ENCODE measurements at regions not wholly inside any gene's neighbourhood (a gene's known extent, or its start where the extent isn't known, plus 50 kb on each side); places are given as distances from the start of the nearest gene placed in this dataset.

DNA sequence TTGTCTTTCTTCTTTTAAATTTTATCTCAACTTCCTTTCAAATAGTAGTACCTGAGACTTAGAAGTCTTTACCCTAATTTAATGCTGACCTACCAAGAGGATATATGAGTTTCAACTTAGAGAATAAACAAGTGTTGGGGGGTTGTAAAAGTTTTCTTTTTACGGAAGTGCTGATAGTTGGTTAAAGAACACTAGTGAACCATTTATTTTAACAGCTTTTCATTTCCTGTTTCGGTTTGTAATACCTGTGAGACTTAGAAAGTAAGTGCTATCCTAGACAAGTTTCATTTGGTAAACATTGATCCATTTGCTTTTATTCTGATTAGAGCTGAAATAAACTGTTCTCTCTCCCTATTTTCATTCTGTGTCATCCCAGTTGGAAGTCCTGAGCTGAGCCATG lies 683.1 kb upstream of the SORCS1 start:
- Histone ChIP-seq H3K27ac (ENCODE audit: low read depth in 1 of 2, low read length in 1 of 2) (no peak overlapping the region), H3K4me3 (ENCODE audit: low read length in 2 of 2) (no peak overlapping the region), H3K27me3 (ENCODE audit: control insufficient read depth in 2 of 2, insufficient read depth in 1 of 2, low read length in 1 of 2) (no peaks in the 10 kb centered on the region), H3K4me1 (ENCODE audit: control insufficient read depth in 2 of 2, insufficient read depth in 2 of 2, low read length in 2 of 2) (no peaks in the 10 kb centered on the region), H3K36me3 (ENCODE audit: control insufficient read depth in 2 of 2, insufficient read depth in 2 of 2, low read length in 1 of 2) (no peaks in the 10 kb centered on the region), H3K9me3 (ENCODE audit: control insufficient read depth in 2 of 2, insufficient read depth in 1 of 2, low read length in 1 of 2) (no peaks in the 10 kb centered on the region)
- no peak for DNase-seq (ENCODE audit: low read depth in 6 of 9, low spot score in 9 of 9)
- 85% methylated on average over 2 of the region's 2 CpGs for WGBS

DNA sequence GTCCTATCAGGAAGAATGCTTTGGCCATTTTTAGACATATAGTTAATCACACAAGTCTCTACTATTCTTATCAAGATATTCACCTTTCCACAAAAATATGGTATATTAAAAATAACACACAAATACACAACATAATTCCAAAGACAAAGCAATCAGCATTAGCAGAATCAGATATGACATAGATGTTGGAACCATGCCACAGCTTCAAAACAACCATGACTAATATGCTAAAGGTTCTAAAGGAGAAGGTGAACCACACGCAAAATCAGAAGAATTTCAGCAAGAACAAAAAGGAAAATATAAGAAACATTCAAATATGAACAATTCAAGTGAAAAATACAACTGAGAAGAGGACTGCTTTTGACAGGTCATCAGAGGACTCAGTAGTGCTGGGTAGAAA lies 670.2 kb upstream of the SORCS1 start:
- no peak overlapping the region for H3K4me3 ChIP-seq (ENCODE audit: low read length in 2 of 2)
- no peaks in the 10 kb centered on the region for H3K4me1 ChIP-seq (ENCODE audit: control insufficient read depth in 2 of 2, insufficient read depth in 2 of 2, low read length in 2 of 2)
- 90% methylated on average over 1 of the region's 1 CpG for WGBS
- no peaks in the 10 kb centered on the region for H3K9me3 ChIP-seq (ENCODE audit: control insufficient read depth in 2 of 2, insufficient read depth in 1 of 2, low read length in 1 of 2)
- no peak overlapping the region for H3K27ac ChIP-seq (ENCODE audit: low read depth in 1 of 2, low read length in 1 of 2)
- no peaks in the 10 kb centered on the region for H3K27me3 ChIP-seq (ENCODE audit: control insufficient read depth in 2 of 2, insufficient read depth in 1 of 2, low read length in 1 of 2)
- DNase-seq (ENCODE audit: low read depth in 6 of 9, low spot score in 9 of 9) = no peak
- no peaks in the 10 kb centered on the region for H3K36me3 ChIP-seq (ENCODE audit: control insufficient read depth in 2 of 2, insufficient read depth in 2 of 2, low read length in 1 of 2)

DNA sequence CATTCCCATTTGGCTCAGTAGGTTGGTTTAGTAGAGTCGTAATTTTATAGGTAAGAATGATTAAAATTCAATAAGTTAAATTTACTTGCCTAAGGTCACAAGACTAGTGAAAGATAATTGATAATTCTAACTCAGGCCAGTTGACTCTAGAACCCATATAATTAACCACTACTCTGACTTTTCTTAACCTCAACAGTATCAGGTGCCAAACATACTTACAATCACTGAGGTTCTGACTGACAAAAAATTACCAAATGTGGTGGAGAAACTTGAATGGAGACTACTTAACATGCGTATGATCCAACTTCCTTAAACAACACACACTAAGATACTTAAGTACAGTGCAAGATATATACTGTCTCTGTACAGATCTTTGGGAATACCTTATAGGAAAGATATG lies 667.3 kb upstream of the SORCS1 start:
- no peaks in the 10 kb centered on the region for H3K9me3 ChIP-seq (ENCODE audit: control insufficient read depth in 2 of 2, insufficient read depth in 1 of 2, low read length in 1 of 2)
- 98% methylated on average over 2 of the region's 2 CpGs for WGBS
- no peak for DNase-seq (ENCODE audit: low read depth in 6 of 9, low spot score in 9 of 9)
- no peaks in the 10 kb centered on the region for H3K4me1 ChIP-seq (ENCODE audit: control insufficient read depth in 2 of 2, insufficient read depth in 2 of 2, low read length in 2 of 2)
- no peaks in the 10 kb centered on the region for H3K27me3 ChIP-seq (ENCODE audit: control insufficient read depth in 2 of 2, insufficient read depth in 1 of 2, low read length in 1 of 2)
- no peaks in the 10 kb centered on the region for H3K36me3 ChIP-seq (ENCODE audit: control insufficient read depth in 2 of 2, insufficient read depth in 2 of 2, low read length in 1 of 2)
- H3K4me3 ChIP-seq (ENCODE audit: low read length in 2 of 2) = no peak overlapping the region
- no peak overlapping the region for H3K27ac ChIP-seq (ENCODE audit: low read depth in 1 of 2, low read length in 1 of 2)

DNA sequence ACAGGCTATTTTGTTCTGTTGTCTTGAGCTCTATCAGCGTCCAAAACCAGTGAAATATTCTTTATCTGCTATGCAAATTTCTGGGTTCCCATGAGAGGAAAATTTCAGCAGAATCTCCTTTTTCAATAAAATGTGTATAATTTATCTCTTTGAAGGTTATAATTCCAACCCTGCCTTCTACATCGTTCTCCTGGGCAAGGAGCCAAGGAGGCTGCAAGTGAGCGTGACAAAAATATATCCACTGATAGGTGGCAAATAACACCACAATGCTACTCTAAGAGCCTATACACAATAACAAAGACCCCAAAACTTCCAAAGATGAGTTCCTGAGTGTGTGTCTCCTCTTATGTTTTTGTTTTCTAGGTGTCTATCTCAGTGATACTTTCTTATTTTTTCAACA lies 664.7 kb upstream of the SORCS1 start:
- Histone ChIP-seq H3K27me3 (ENCODE audit: control insufficient read depth in 2 of 2, insufficient read depth in 1 of 2, low read length in 1 of 2) (no peaks in the 10 kb centered on the region), H3K36me3 (ENCODE audit: control insufficient read depth in 2 of 2, insufficient read depth in 2 of 2, low read length in 1 of 2) (no peaks in the 10 kb centered on the region), H3K4me1 (ENCODE audit: control insufficient read depth in 2 of 2, insufficient read depth in 2 of 2, low read length in 2 of 2) (no peaks in the 10 kb centered on the region), H3K9me3 (ENCODE audit: control insufficient read depth in 2 of 2, insufficient read depth in 1 of 2, low read length in 1 of 2) (no peaks in the 10 kb centered on the region), H3K27ac (ENCODE audit: low read depth in 1 of 2, low read length in 1 of 2) (no peak overlapping the region), H3K4me3 (ENCODE audit: low read length in 2 of 2) (no peak overlapping the region)
- WGBS = 86% methylated on average over 3 of the region's 3 CpGs
- DNase-seq (ENCODE audit: low read depth in 6 of 9, low spot score in 9 of 9) = no peak

DNA sequence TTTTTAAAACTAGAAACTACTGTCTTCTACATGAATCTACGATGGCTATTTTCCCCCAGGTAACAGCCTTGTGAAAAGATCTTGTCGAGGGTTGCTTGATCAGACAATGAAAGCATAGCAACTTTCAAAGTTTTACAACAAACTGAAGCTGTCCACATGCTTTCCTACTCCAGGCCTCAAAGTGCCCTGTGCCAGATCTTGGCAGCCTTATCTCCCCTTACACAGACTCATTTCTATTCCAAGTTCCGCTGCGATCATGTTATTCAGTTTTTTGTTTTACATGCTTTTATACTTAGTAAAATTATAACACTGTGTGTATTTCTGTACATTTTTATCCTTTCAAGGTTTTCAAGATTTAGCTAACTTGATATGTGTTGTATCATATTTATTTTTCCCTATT lies 661.7 kb upstream of the SORCS1 start:
- WGBS = 94% methylated on average over 4 of the region's 4 CpGs
- Histone ChIP-seq H3K27ac (ENCODE audit: low read depth in 1 of 2, low read length in 1 of 2) (no peak overlapping the region), H3K9me3 (ENCODE audit: control insufficient read depth in 2 of 2, insufficient read depth in 1 of 2, low read length in 1 of 2) (no peaks in the 10 kb centered on the region), H3K4me3 (ENCODE audit: low read length in 2 of 2) (no peak overlapping the region), H3K27me3 (ENCODE audit: control insufficient read depth in 2 of 2, insufficient read depth in 1 of 2, low read length in 1 of 2) (no peaks in the 10 kb centered on the region), H3K36me3 (ENCODE audit: control insufficient read depth in 2 of 2, insufficient read depth in 2 of 2, low read length in 1 of 2) (no peaks in the 10 kb centered on the region), H3K4me1 (ENCODE audit: control insufficient read depth in 2 of 2, insufficient read depth in 2 of 2, low read length in 2 of 2) (no peaks in the 10 kb centered on the region)
- no peak for DNase-seq (ENCODE audit: low read depth in 6 of 9, low spot score in 9 of 9)

DNA sequence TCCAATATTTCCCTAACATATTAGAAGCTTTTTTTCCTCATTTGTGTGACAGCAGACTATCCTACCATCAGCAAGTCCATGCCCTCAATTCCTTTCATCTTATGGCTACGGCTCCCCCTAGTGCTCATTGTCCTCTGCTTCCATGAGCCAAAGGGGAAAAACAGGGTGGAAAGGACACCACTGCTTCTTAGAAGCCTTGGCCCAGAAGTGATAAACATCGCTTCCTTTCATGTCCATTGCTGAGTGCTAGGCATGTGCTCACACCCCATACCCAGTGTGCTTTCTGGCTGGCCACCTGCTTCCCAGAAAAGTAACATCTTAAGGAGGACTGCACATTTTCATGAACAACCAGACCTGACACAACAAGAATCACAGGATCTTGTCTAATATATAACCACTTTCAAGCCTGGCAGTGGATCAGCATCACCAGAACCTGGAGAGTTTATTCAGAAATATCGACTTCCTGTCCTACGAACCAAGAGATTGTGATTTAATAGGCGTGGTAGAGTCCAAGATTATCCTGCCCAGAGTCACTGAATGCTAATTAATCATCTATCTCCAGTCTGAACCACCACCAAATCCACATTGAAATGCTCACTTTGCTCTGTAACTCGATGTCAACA lies 650.5 kb upstream of the SORCS1 start:
- Histone ChIP-seq H3K4me1 (ENCODE audit: control insufficient read depth in 2 of 2, insufficient read depth in 2 of 2, low read length in 2 of 2) (no peaks in the 10 kb centered on the region), H3K27ac (ENCODE audit: low read depth in 1 of 2, low read length in 1 of 2) (no peak overlapping the region), H3K27me3 (ENCODE audit: control insufficient read depth in 2 of 2, insufficient read depth in 1 of 2, low read length in 1 of 2) (no peaks in the 10 kb centered on the region), H3K4me3 (ENCODE audit: low read length in 2 of 2) (no peak overlapping the region), H3K36me3 (ENCODE audit: control insufficient read depth in 2 of 2, insufficient read depth in 2 of 2, low read length in 1 of 2) (no peaks in the 10 kb centered on the region), H3K9me3 (ENCODE audit: control insufficient read depth in 2 of 2, insufficient read depth in 1 of 2, low read length in 1 of 2) (no peaks in the 10 kb centered on the region)
- peak in 2 of 9 donors; percentile 0 to 7 for DNase-seq (ENCODE audit: low read depth in 6 of 9, low spot score in 9 of 9)
- 59% methylated on average over 6 of the region's 6 CpGs for WGBS

DNA sequence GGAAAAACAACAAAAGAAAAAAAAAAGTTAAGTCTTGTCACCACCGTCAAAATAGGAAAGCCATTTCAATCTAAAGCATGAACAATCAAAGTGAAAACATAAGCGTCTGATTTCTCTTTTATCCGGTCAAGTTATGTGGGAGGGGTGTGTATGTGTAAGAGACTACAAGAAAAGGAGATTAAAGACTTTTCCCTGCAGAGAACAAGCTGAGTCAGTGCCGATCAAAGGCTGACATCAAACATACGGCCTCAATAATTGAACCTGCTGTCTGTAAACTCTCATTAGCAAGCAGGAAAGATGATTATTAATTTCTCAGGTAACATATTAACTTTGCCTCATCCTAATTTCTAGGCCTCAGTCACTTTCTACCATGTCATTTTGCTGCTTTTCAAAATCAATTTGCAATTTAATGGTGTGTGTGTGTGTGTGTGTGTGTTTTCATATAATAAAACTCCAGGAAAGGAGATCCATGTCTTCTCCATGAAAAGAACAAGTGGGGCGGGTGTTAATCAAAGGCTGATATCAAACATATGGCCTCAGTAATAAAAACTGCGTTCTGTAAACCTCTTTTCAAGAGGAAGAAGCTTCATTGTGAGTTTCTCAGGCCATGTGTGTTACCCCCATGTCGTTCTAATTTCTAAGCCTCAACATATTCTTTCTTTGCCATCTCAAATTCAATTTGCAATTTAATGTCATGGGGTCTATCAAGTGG lies 649.1 kb upstream of the SORCS1 start:
- Histone ChIP-seq H3K27me3 (ENCODE audit: control insufficient read depth in 2 of 2, insufficient read depth in 1 of 2, low read length in 1 of 2) (no peaks in the 10 kb centered on the region), H3K9me3 (ENCODE audit: control insufficient read depth in 2 of 2, insufficient read depth in 1 of 2, low read length in 1 of 2) (no peaks in the 10 kb centered on the region), H3K27ac (ENCODE audit: low read depth in 1 of 2, low read length in 1 of 2) (no peak overlapping the region), H3K4me3 (ENCODE audit: low read length in 2 of 2) (no peak overlapping the region), H3K36me3 (ENCODE audit: control insufficient read depth in 2 of 2, insufficient read depth in 2 of 2, low read length in 1 of 2) (no peaks in the 10 kb centered on the region), H3K4me1 (ENCODE audit: control insufficient read depth in 2 of 2, insufficient read depth in 2 of 2, low read length in 2 of 2) (no peaks in the 10 kb centered on the region)
- DNase-seq (ENCODE audit: low read depth in 6 of 9, low spot score in 9 of 9) = no peak
- WGBS = 93% methylated on average over 8 of the region's 8 CpGs

DNA sequence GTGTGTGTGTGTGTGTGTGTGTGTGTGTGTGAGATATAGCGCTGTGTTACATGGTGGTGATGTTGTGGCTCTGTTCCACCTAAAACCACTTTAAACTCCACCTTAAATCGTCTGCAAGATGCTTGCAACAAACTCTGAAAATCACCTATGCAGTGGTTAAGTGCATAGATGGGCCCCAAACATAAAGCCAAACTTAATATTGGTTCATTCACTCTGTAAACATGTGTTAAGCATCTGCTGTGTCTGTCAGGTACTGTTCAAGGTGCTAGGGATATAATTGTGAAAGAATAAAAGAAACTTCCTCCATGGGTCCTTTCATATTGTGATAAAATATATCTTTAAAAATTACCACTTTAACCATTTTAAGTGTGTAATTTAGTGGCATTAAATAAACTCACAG lies 645.4 kb upstream of the SORCS1 start:
- Histone ChIP-seq H3K27ac (ENCODE audit: low read depth in 1 of 2, low read length in 1 of 2) (no peak overlapping the region), H3K9me3 (ENCODE audit: control insufficient read depth in 2 of 2, insufficient read depth in 1 of 2, low read length in 1 of 2) (no peaks in the 10 kb centered on the region), H3K36me3 (ENCODE audit: control insufficient read depth in 2 of 2, insufficient read depth in 2 of 2, low read length in 1 of 2) (no peaks in the 10 kb centered on the region), H3K27me3 (ENCODE audit: control insufficient read depth in 2 of 2, insufficient read depth in 1 of 2, low read length in 1 of 2) (no peaks in the 10 kb centered on the region), H3K4me1 (ENCODE audit: control insufficient read depth in 2 of 2, insufficient read depth in 2 of 2, low read length in 2 of 2) (no peaks in the 10 kb centered on the region), H3K4me3 (ENCODE audit: low read length in 2 of 2) (no peak overlapping the region)
- DNase-seq (ENCODE audit: low read depth in 6 of 9, low spot score in 9 of 9) = no peak
- 92% methylated on average over 2 of the region's 2 CpGs for WGBS

DNA sequence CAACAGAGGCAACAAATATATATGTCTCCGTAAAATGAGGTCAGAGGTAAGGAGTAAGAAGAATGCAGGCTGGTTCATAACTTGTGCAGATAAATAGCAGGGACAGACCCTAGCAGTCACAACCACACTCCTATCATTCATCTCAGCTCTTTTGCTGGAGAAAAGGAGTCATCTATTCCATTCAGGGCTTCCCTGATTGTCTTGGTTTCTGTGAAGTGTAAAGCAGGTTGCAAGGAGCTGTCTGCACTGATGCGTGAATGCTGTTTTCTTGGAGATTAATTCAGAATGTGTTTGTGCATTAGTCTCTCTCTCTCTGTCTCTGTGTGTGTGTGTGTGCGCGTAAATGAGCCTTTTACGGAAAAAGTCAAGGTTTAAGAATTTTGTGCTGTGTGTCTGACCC lies 643.3 kb upstream of the SORCS1 start:
- Histone ChIP-seq H3K4me3 (ENCODE audit: low read length in 2 of 2) (no peak overlapping the region), H3K27ac (ENCODE audit: low read depth in 1 of 2, low read length in 1 of 2) (no peak overlapping the region), H3K4me1 (ENCODE audit: control insufficient read depth in 2 of 2, insufficient read depth in 2 of 2, low read length in 2 of 2) (no peaks in the 10 kb centered on the region), H3K9me3 (ENCODE audit: control insufficient read depth in 2 of 2, insufficient read depth in 1 of 2, low read length in 1 of 2) (no peaks in the 10 kb centered on the region), H3K27me3 (ENCODE audit: control insufficient read depth in 2 of 2, insufficient read depth in 1 of 2, low read length in 1 of 2) (no peaks in the 10 kb centered on the region), H3K36me3 (ENCODE audit: control insufficient read depth in 2 of 2, insufficient read depth in 2 of 2, low read length in 1 of 2) (no peaks in the 10 kb centered on the region)
- no peak for DNase-seq (ENCODE audit: low read depth in 6 of 9, low spot score in 9 of 9)
- WGBS = 91% methylated on average over 5 of the region's 5 CpGs
